HL-60 (cell line): ENCODE measurements at regions not wholly inside any gene's neighbourhood (a gene's known extent, or its start where the extent isn't known, plus 50 kb on each side); places are given as distances from the start of the nearest gene placed in this dataset.

ENCODE experiments used
- CTCF ChIP-seq: IDR thresholded peaks from one replicate; pipeline ENCODE4 v1.5.1; 2011; ENCODE audit warnings: low read length, control low read depth, inconsistent platforms; ENCODE audit not compliant: insufficient read depth
- GABPA ChIP-seq: IDR thresholded peaks from 2 replicates; pipeline ENCODE4 v1.6.1; 2012; ENCODE audit warnings: low read depth
- POLR2AphosphoS5 ChIP-seq: IDR thresholded peaks from 2 replicates; pipeline ENCODE4 v1.6.1; 2012; ENCODE audit warnings: low read depth
- SPI1 ChIP-seq: IDR thresholded peaks from 2 replicates; pipeline ENCODE4 v1.6.1; 2012; ENCODE audit warnings: low read depth, mild to moderate bottlenecking, borderline replicate concordance
- TF ChIP-seq, protein P1 (sequence below): IDR thresholded peaks from 2 replicates; pipeline ENCODE4 v1.6.1; 2012; ENCODE audit warnings: low read depth; ENCODE audit not compliant: insufficient replicate concordance

DNA sequence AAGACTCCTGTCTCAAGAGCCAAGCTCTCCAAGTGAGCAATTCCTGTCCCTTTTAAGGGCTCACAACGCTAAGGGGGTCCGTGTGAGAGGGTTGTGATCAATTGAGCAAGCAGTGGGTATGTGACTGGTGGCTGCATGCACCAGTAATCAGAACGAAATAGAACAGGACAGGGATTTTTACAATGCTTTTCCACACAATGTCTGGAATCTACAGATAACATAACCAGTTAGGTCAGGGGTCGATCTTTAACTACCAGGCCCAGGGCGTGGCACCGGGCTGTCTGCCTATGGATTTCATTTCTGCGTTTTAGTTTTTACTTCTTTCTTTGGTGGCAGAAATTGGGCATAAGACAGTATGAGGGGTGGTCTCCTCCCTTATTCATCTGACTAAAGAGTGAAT, 54.9 kb upstream of the SP4 start:
- no peak for TF ChIP-seq CTCF
- no peak for TF ChIP-seq POLR2AphosphoS5
- TF ChIP-seq, protein P1, sequence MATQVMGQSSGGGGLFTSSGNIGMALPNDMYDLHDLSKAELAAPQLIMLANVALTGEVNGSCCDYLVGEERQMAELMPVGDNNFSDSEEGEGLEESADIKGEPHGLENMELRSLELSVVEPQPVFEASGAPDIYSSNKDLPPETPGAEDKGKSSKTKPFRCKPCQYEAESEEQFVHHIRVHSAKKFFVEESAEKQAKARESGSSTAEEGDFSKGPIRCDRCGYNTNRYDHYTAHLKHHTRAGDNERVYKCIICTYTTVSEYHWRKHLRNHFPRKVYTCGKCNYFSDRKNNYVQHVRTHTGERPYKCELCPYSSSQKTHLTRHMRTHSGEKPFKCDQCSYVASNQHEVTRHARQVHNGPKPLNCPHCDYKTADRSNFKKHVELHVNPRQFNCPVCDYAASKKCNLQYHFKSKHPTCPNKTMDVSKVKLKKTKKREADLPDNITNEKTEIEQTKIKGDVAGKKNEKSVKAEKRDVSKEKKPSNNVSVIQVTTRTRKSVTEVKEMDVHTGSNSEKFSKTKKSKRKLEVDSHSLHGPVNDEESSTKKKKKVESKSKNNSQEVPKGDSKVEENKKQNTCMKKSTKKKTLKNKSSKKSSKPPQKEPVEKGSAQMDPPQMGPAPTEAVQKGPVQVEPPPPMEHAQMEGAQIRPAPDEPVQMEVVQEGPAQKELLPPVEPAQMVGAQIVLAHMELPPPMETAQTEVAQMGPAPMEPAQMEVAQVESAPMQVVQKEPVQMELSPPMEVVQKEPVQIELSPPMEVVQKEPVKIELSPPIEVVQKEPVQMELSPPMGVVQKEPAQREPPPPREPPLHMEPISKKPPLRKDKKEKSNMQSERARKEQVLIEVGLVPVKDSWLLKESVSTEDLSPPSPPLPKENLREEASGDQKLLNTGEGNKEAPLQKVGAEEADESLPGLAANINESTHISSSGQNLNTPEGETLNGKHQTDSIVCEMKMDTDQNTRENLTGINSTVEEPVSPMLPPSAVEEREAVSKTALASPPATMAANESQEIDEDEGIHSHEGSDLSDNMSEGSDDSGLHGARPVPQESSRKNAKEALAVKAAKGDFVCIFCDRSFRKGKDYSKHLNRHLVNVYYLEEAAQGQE = no peak
- no peak for TF ChIP-seq GABPA
- no peak for TF ChIP-seq SPI1
